Transverse colon (tissue), 4 donors: ENCODE measurements at regions not wholly inside any gene's neighbourhood (a gene's known extent, or its start where the extent isn't known, plus 50 kb on each side); places are given as distances from the start of the nearest gene placed in this dataset.
A peak's percentile ranks its signal among the peaks of the same experiment; 100 is the strongest.

Experiments used
- DNase-seq: peaks from one replicate; pipeline ENCODE4 v3.0.0-alpha.2; 2019
- H3K27ac ChIP-seq, 4 donors: fragments of 200-600 bp; sonication (generic); 2 replicates each; pipeline ENCODE4 v1.5.1; 2016 to 2018; ENCODE audit warnings: inconsistent platforms in 4 of 4
- H3K27me3 ChIP-seq: fragments of 200-600 bp; sonication (generic); 2 replicates; pipeline ENCODE4 v1.5.1; 2017; ENCODE audit warnings: inconsistent platforms
- H3K36me3 ChIP-seq, 4 donors: fragments of 200-600 bp; sonication (generic); 2 replicates each; pipeline ENCODE4 v1.5.1; 2017 to 2019; ENCODE audit warnings: inconsistent platforms in 4 of 4
- H3K4me1 ChIP-seq, 4 donors: fragments of 200-600 bp; sonication (generic); 2 replicates each; pipeline ENCODE4 v1.5.1; 2017 to 2020; ENCODE audit warnings: inconsistent platforms in 4 of 4
- H3K4me3 ChIP-seq, 4 donors: fragments of 200-600 bp; sonication (generic); 1 replicate in 1 of 4; 2 replicates in 3 of 4; pipeline versions ENCODE4 v1.5.1 to v1.6.1; 2017 to 2019; ENCODE audit warnings: inconsistent platforms in 4 of 4
- H3K9me3 ChIP-seq, 2 donors: fragments of 200-600 bp; sonication (generic); 2 replicates each; pipeline ENCODE4 v1.5.1; 2017 to 2019; ENCODE audit warnings: inconsistent platforms in 2 of 2
- CTCF ChIP-seq, 5 experiments: fragments of 200-600 bp in 3 of 5; fragments of 450-650 bp in 2 of 5; sonication (generic) in 3 of 5; IDR thresholded peaks; 1 replicate in 2 of 5; 2 replicates in 3 of 5; pipeline ENCODE4 v1.5.1; 2016 to 2017; ENCODE audit warnings: antibody characterized with exemption in 5 of 5, inconsistent platforms in 3 of 5, mild to moderate bottlenecking in 2 of 5, moderate library complexity in 1 of 5
- EP300 ChIP-seq: sonication (generic); formaldehyde crosslinking; IDR thresholded peaks from one replicate; pipeline ENCODE4 v1.6.1; 2017; ENCODE audit warnings: antibody characterized with exemption, low read depth
- POLR2A ChIP-seq: fragments of 450-650 bp; IDR thresholded peaks from one replicate; pipeline ENCODE4 v1.6.1; 2016; ENCODE audit warnings: antibody characterized with exemption, mild to moderate bottlenecking, moderate library complexity
- POLR2AphosphoS5 ChIP-seq, 3 donors: sonication (generic); formaldehyde crosslinking; IDR thresholded peaks; one replicate each; pipeline ENCODE4 v1.6.1; 2016; ENCODE audit warnings: antibody characterized with exemption in 3 of 3
- WGBS, 2 donors: methylation state at CpG; one replicate each; pipeline ENCODE4 v1.1.5; 2018; ENCODE audit warnings: low coverage in 1 of 2; 5-methylcytosine and 5-hydroxymethylcytosine counted together
- in situ Hi-C, 4 donors: fragments of 200-750 bp; cut with MboI; loops; one replicate each; pipeline versions ENCODE4 v1.15.0 to v1.15.1; 2017; ENCODE audit warnings: low sequenced_read_pairs in 3 of 4, low pct_ligation_motif_present in 1 of 4, low pct_unique_long_range_greater_than_20kb in 1 of 4
- intact Hi-C: fragments of 100-400 bp; cut with DNase I; formaldehyde crosslinking; loops from one replicate; pipeline ENCODE4 v1.15.1; 2023; ENCODE audit warnings: low total_unique reads

GRCh38 chr7:155979994-155980393 is 167.7 kb upstream of the SHH start:
- Histone ChIP-seq H3K27me3 (peaks cover 10% of the 10 kb centered on the region), H3K27ac (no peak overlapping the region), H3K4me1 (no peaks in the 10 kb centered on the region), H3K4me3 (no peak overlapping the region), H3K36me3 (no peaks in the 10 kb centered on the region), H3K9me3 (no peaks in the 10 kb centered on the region)
- in situ Hi-C loops = no loop called here
- 77% methylated on average over 12 of the region's 12 CpGs; no CpG with 5 or more reads in 1 of the 2 donors for WGBS, 2 donors
- intact Hi-C loops = no loop called here
- no peak for DNase-seq
- no peak for TF ChIP-seq POLR2A
- TF ChIP-seq EP300 = no peak
- TF ChIP-seq POLR2AphosphoS5 (IDR thresholded peaks at IDR 0.05) = no peak
- no peak for TF ChIP-seq CTCF (IDR thresholded peaks at IDR 0.05)

GRCh38 chr7:155979566-155979965 is 167.3 kb upstream of the SHH start:
- TF ChIP-seq POLR2AphosphoS5 (IDR thresholded peaks at IDR 0.05) = no peak
- no peak for TF ChIP-seq EP300
- no peak for TF ChIP-seq CTCF (IDR thresholded peaks at IDR 0.05)
- no peak for TF ChIP-seq POLR2A
- Histone ChIP-seq H3K4me3 (no peak overlapping the region), H3K27ac (no peak overlapping the region), H3K27me3 (peaks cover 10% of the 10 kb centered on the region), H3K9me3 (no peaks in the 10 kb centered on the region), H3K36me3 (no peaks in the 10 kb centered on the region), H3K4me1 (no peaks in the 10 kb centered on the region)
- 57 to 76% methylated on average over 3 to 4 of the region's 4 CpGs for WGBS, 2 donors
- intact Hi-C loops = no loop called here
- no peak for DNase-seq
- in situ Hi-C loops = no loop called here

- in situ Hi-C loops (no loop called here), intact Hi-C loops (no loop called here)
- DNase-seq = peak; percentile 3
- H3K4me1 ChIP-seq = no peaks in the 10 kb centered on the region
- 69 to 100% methylated on average over 1 to 7 of the region's 7 CpGs for WGBS, 2 donors
- TF ChIP-seq POLR2AphosphoS5 (IDR thresholded peaks at IDR 0.05) = no peak
- TF ChIP-seq EP300 = no peak
- no peak for TF ChIP-seq POLR2A
- no peak for TF ChIP-seq CTCF (IDR thresholded peaks at IDR 0.05)
- no peaks in the 10 kb centered on the region for H3K36me3 ChIP-seq
- H3K27me3 ChIP-seq = peaks cover 6% of the 10 kb centered on the region
- H3K9me3 ChIP-seq = no peaks in the 10 kb centered on the region
- H3K27ac ChIP-seq = no peak overlapping the region
- no peak overlapping the region for H3K4me3 ChIP-seq
Observed at GRCh38 chr7:155975490-155975889, 163.2 kb upstream of the SHH start.

DNA sequence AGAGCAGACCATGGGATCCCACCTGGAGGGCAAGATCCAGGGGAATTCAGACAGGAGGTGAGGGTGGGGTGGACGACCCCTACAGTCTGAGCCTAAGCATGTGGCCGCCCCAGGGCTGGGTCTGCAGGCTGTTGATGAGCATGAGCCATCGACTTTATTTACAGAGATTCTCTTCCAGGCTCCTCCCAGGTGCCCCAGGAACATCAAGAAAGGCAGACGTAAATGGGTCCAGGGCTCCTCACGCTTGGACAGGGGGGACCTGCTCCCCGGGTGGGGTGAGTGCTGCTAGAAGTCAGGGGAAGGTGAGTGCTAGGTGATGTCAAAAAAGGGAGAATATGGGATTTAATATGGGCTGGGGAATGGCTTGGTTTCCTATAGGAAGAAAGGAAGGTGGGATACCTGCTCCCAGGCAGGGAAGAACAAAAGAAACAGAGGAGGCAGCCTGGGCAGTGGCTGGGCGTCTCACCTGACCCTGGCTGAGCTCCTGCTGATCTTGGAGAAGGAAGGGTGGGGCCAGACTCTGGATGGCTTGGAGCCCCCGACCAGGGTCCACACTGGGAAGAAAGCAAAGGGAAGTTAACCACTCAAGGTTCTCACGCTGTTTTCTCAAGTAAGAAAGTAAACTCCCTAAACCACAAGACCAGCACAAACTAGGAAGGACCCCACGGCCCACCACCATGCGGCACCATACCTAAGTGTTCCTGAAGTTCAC is 162.1 kb upstream of the SHH start:
- 58 to 63% methylated on average over 4 to 11 of the region's 11 CpGs for WGBS, 2 donors
- no peak for DNase-seq

More for the DNA sequence above, 162.1 kb upstream of the SHH start:
- H3K9me3 ChIP-seq = no peaks in the 10 kb centered on the region
- H3K4me1 ChIP-seq = no peaks in the 10 kb centered on the region
- peaks cover 3% of the 10 kb centered on the region for H3K27me3 ChIP-seq
- H3K4me3 ChIP-seq = no peak overlapping the region
- intact Hi-C loops = no loop called here
- no peak for TF ChIP-seq POLR2A
- no peak for TF ChIP-seq CTCF (IDR thresholded peaks at IDR 0.05)
- TF ChIP-seq POLR2AphosphoS5 (IDR thresholded peaks at IDR 0.05) = no peak
- no peak for TF ChIP-seq EP300
- no peak overlapping the region for H3K27ac ChIP-seq
- no peaks in the 10 kb centered on the region for H3K36me3 ChIP-seq
- in situ Hi-C loops = no loop called here
